Endothelial cell of umbilical vein (primary cell): ENCODE measurements at regions not wholly inside any gene's neighbourhood (a gene's known extent, or its start where the extent isn't known, plus 50 kb on each side); places are given as distances from the start of the nearest gene placed in this dataset.

ENCODE experiments used
- BruUV-seq: library from RNA; stranded (reverse); fragments of 400-500 nt; replicated peaks from 2 replicates; lab custom pipeline; 2021; lab: Mats Ljungman, UMichigan
- CTCF ChIA-PET: fragments of 300-600, 350-600 bp; sonication (Branson Sonifier 250); formaldehyde crosslinking; loops from one replicate; lab custom pipeline; 2021; ENCODE audit warnings: antibody characterized with exemption, inconsistent platforms; lab: Charles Lee
- POLR2A ChIA-PET: fragments of 300-600, 350-600 bp; sonication (Branson Sonifier 250); formaldehyde crosslinking; loops from one replicate; lab custom pipeline; 2021; ENCODE audit warnings: antibody characterized with exemption, inconsistent platforms; lab: Charles Lee
- DNase-seq: peaks from one replicate; pipeline ENCODE4 v3.0.0-alpha.2; 2011; ENCODE audit warnings: low read depth, low spot score
- FAIRE-seq: peaks from 2 replicates; lab custom pipeline; 2011; peaks lifted over from hg19 to GRCh38; lab: Jason Lieb, UNC
- H2AFZ ChIP-seq: 2 replicates; pipeline ENCODE4 v1.6.0; 2012; ENCODE audit warnings: low read depth, low read length, control low read depth, inconsistent platforms
- H3K27ac ChIP-seq: 2 replicates; pipeline ENCODE4 v1.5.1; 2011; ENCODE audit warnings: low read depth, mild to moderate bottlenecking, control low read depth, low read length, moderate library complexity; ENCODE audit not compliant: insufficient read depth
- H3K27me3 ChIP-seq, 2 experiments: 2 replicates each; pipeline versions ENCODE4 v1.6.0 to v1.6.1; 2011; ENCODE audit warnings: low read length in 2 of 2, mixed read lengths in 1 of 2; ENCODE audit not compliant: control insufficient read depth in 2 of 2, insufficient read depth in 2 of 2
- H3K36me3 ChIP-seq, 2 experiments: 2 replicates in 1 of 2; 3 replicates in 1 of 2; pipeline ENCODE4 v1.5.1; 2011; ENCODE audit warnings: low read length in 2 of 2, mild to moderate bottlenecking in 1 of 2, moderate library complexity in 1 of 2; ENCODE audit not compliant: control insufficient read depth in 2 of 2, insufficient read depth in 2 of 2; ENCODE audit errors: extremely low read depth in 1 of 2
- H3K4me1 ChIP-seq: 3 replicates; pipeline ENCODE4 v1.5.1; 2011; ENCODE audit warnings: mild to moderate bottlenecking, low read length; ENCODE audit not compliant: control insufficient read depth, insufficient read depth; ENCODE audit errors: extremely low read depth
- H3K4me2 ChIP-seq: 2 replicates; pipeline ENCODE4 v1.6.1; 2011; ENCODE audit warnings: low read length, control low read depth, mixed read lengths; ENCODE audit not compliant: insufficient read depth
- H3K4me3 ChIP-seq, 3 experiments: fragments of 200-600 bp in 1 of 3; sonication (generic), shearing (Covaris generic) in 1 of 3; replicated peaks in 1 of 3; 2 replicates each; pipeline ENCODE4 v1.5.1; 2011 to 2016; ENCODE audit warnings: control low read depth in 3 of 3, low read length in 3 of 3, mild to moderate bottlenecking in 2 of 3, inconsistent platforms in 1 of 3, low read depth in 1 of 3, moderate library complexity in 1 of 3; ENCODE audit not compliant: insufficient read depth in 1 of 3
- H3K79me2 ChIP-seq: 2 replicates; pipeline ENCODE4 v1.6.0; 2012; ENCODE audit warnings: low read length, inconsistent platforms; ENCODE audit not compliant: control insufficient read depth, insufficient read depth
- H3K9ac ChIP-seq: replicated peaks from 2 replicates; pipeline ENCODE3; 2011; ENCODE audit warnings: low read length, control low read depth; ENCODE audit not compliant: insufficient read depth; ENCODE audit errors: extremely low read depth
- H3K9me1 ChIP-seq: replicated peaks from 3 replicates; pipeline ENCODE4 v1.6.0; 2011; ENCODE audit warnings: mild to moderate bottlenecking, low read length; ENCODE audit not compliant: control insufficient read depth, insufficient read depth; ENCODE audit errors: extremely low read depth
- H3K9me3 ChIP-seq: replicated peaks from 2 replicates; pipeline ENCODE4 v1.5.1; 2012; ENCODE audit warnings: low read length, inconsistent platforms; ENCODE audit not compliant: control insufficient read depth, insufficient read depth
- H4K20me1 ChIP-seq: replicated peaks from 2 replicates; pipeline ENCODE3; 2011; ENCODE audit warnings: mild to moderate bottlenecking, low read length; ENCODE audit not compliant: control insufficient read depth, insufficient read depth; ENCODE audit errors: extremely low read depth
- CTCF ChIP-seq, 2 donors: IDR thresholded peaks; 1 replicate in 1 of 2; 2 replicates in 1 of 2; pipeline ENCODE4 v1.5.1; 2011; ENCODE audit warnings: low read length in 2 of 2, mild to moderate bottlenecking in 2 of 2, moderate library complexity in 2 of 2, control low read depth in 1 of 2, inconsistent platforms in 1 of 2, low read depth in 1 of 2; ENCODE audit not compliant: insufficient read depth in 1 of 2; ENCODE audit errors: extremely low read depth in 1 of 2
- EZH2 ChIP-seq: IDR thresholded peaks from 2 replicates; pipeline ENCODE4 v1.6.1; 2012; ENCODE audit warnings: borderline replicate concordance, low read depth, mild to moderate bottlenecking, moderate library complexity, low read length, inconsistent platforms; ENCODE audit not compliant: severe bottlenecking
- FOS ChIP-seq: IDR thresholded peaks from 2 replicates; pipeline ENCODE4 v1.6.1; 2011; ENCODE audit warnings: mild to moderate bottlenecking, low read length, moderate library complexity, borderline replicate concordance; ENCODE audit not compliant: insufficient read depth
- GATA2 ChIP-seq: IDR thresholded peaks from 2 replicates; pipeline ENCODE4 v1.7.0; 2011; ENCODE audit warnings: low read depth, mild to moderate bottlenecking, moderate library complexity, mixed read lengths, low read length; ENCODE audit not compliant: insufficient read length, insufficient read depth
- JUN ChIP-seq: IDR thresholded peaks from 2 replicates; pipeline ENCODE4 v1.6.1; 2011; ENCODE audit warnings: borderline replicate concordance, low read depth; ENCODE audit not compliant: insufficient read length, insufficient read depth
- MAX ChIP-seq: IDR thresholded peaks from 2 replicates; pipeline ENCODE4 v1.6.1; 2011; ENCODE audit not compliant: insufficient read depth, insufficient read length
- MYC ChIP-seq: IDR thresholded peaks from one replicate; pipeline ENCODE4 v1.6.1; 2011; ENCODE audit warnings: mild to moderate bottlenecking, low read depth, low read length
- POLR2A ChIP-seq: IDR thresholded peaks from 2 replicates; pipeline ENCODE4 v1.6.1; 2012; ENCODE audit warnings: low read depth, mild to moderate bottlenecking, control low read depth, low read length
- POLR2AphosphoS5 ChIP-seq: IDR thresholded peaks from 2 replicates; pipeline ENCODE4 v1.6.1; 2012; ENCODE audit warnings: low read depth, mild to moderate bottlenecking, control low read depth, low read length, moderate library complexity; ENCODE audit not compliant: insufficient read depth
- dilution Hi-C: fragments of 300-500 bp; cut with MboI; formaldehyde crosslinking; loops from one replicate; pipeline ENCODE4 v1.15.0; 2019; ENCODE audit warnings: low sequenced_read_pairs; ENCODE audit not compliant: extremely low pct_ligation_motif_present
- intact Hi-C: fragments of 100-400 bp; cut with micrococcal nuclease; formaldehyde crosslinking; loops from one replicate; pipeline ENCODE4 v1.10.0; 2022

GRCh38 chr5:174925586-174925985 is 201.2 kb downstream of the MSX2 start:
- no peaks in the 10 kb centered on the region for H3K9me3 ChIP-seq
- POLR2A ChIA-PET = no interaction called here
- DNase-seq (no peak), FAIRE-seq (no peak)
- no peaks in the 10 kb centered on the region for H3K9me1 ChIP-seq
- BruUV-seq = no TSS peak
- H4K20me1 ChIP-seq = no peaks in the 10 kb centered on the region
- no peak overlapping the region for H3K9ac ChIP-seq
- dilution Hi-C loops = no loop called here
- TF ChIP-seq GATA2 (no peak), MAX (no peak), EZH2 (no peak), POLR2AphosphoS5 (no peak), POLR2A (no peak), MYC (no peak), CTCF (IDR thresholded peaks at IDR 0.05; ENCODE audit: extremely low read depth in 1 of 2, insufficient read depth in 1 of 2, low read depth in 1 of 2, low read length in 2 of 2) (no peak), FOS (no peak), JUN (no peak)
- no peak overlapping the region for H3K4me3 ChIP-seq
- H3K27me3 ChIP-seq = no peaks in the 10 kb centered on the region
- H3K4me2 ChIP-seq = no peak overlapping the region
- CTCF ChIA-PET = no interaction called here
- H3K27ac ChIP-seq = no peak overlapping the region
- H3K79me2 ChIP-seq = no peaks in the 10 kb centered on the region
- no peak overlapping the region for H2AFZ ChIP-seq
- no peaks in the 10 kb centered on the region for H3K4me1 ChIP-seq
- intact Hi-C loops = no loop called here
- H3K36me3 ChIP-seq = no peaks in the 10 kb centered on the region
